HepG2 (cell line): ENCODE measurements at regions not wholly inside any gene's neighbourhood (a gene's known extent, or its start where the extent isn't known, plus 50 kb on each side); places are given as distances from the start of the nearest gene placed in this dataset.

Experiments used
- ATAC-seq: fragments of 200-7000 bp; cut with Tn5 transposase; 3 replicates; pipeline ENCODE4 v1.9.1; 2020; ENCODE audit warnings: mild to moderate bottlenecking, moderate library complexity
- BruUV-seq: library from RNA; stranded (reverse); fragments of 400-500 nt; replicated peaks from 2 replicates; lab custom pipeline; 2021; lab: Mats Ljungman, UMichigan
- CTCF ChIA-PET: fragments of 300-600 bp; formaldehyde crosslinking; extraction: SDS; loops from one replicate; lab custom pipeline; 2021; ENCODE audit warnings: low total read pairs, inconsistent platforms, low intra/inter-chr PET ratio; lab: Yijun Ruan, JAX
- POLR2A ChIA-PET: fragments of 350-600 bp; sonication (Branson Sonifier 250); formaldehyde crosslinking; loops from one replicate; lab custom pipeline; 2020; ENCODE audit warnings: antibody characterized with exemption, inconsistent platforms; lab: Yijun Ruan, JAX
- DNase-seq: peaks from one replicate; pipeline ENCODE4 v3.0.0-alpha.2; 2015; ENCODE audit warnings: low spot score
- FAIRE-seq: peaks from 3 replicates; lab custom pipeline; 2011; peaks lifted over from hg19 to GRCh38; lab: Jason Lieb, UNC
- H2AFZ ChIP-seq: one replicate; pipeline ENCODE4 v1.6.1; 2011; ENCODE audit warnings: low read length, inconsistent platforms
- H3K27ac ChIP-seq: fragments of 300-600 bp; 3 replicates; pipeline ENCODE4 v1.8.0; 2011; ENCODE audit warnings: mixed run types, mild to moderate bottlenecking, mixed read lengths, low read length, inconsistent platforms; ENCODE audit not compliant: insufficient read depth; ENCODE audit errors: extremely low read length
- H3K27me3 ChIP-seq, 2 experiments: fragments of 200-600 bp in 1 of 2; 2 replicates in 1 of 2; 3 replicates in 1 of 2; pipeline versions ENCODE4 v1.6.0 to v1.8.0; 2011; ENCODE audit warnings: low read length in 2 of 2, mild to moderate bottlenecking in 2 of 2, moderate library complexity in 2 of 2, inconsistent platforms in 1 of 2; ENCODE audit not compliant: insufficient read depth in 2 of 2, control insufficient read depth in 1 of 2
- H3K36me3 ChIP-seq, 2 experiments: fragments of 200-600 bp in 1 of 2; replicated peaks in 1 of 2; 2 replicates in 1 of 2; 3 replicates in 1 of 2; pipeline versions ENCODE4 v1.5.1 to v1.8.0; 2011; ENCODE audit warnings: low read length in 2 of 2, inconsistent platforms in 1 of 2; ENCODE audit not compliant: insufficient read depth in 2 of 2, control insufficient read depth in 1 of 2
- H3K4me1 ChIP-seq: 2 replicates; pipeline ENCODE4 v1.5.1; 2012; ENCODE audit warnings: low read length, inconsistent platforms; ENCODE audit not compliant: insufficient read depth
- H3K4me2 ChIP-seq: 2 replicates; pipeline ENCODE4 v1.6.0; 2011; ENCODE audit warnings: low read depth, low read length, inconsistent platforms
- H3K4me3 ChIP-seq, 3 experiments: fragments of 200-600 bp in 1 of 3; sonication (generic), shearing (Covaris generic) in 1 of 3; replicated peaks in 1 of 3; 2 replicates each; pipeline ENCODE4 v1.5.1; 2011 to 2016; ENCODE audit warnings: low read length in 3 of 3, inconsistent platforms in 2 of 3, low read depth in 2 of 3, mild to moderate bottlenecking in 2 of 3, control low read depth in 1 of 3, mixed read lengths in 1 of 3; ENCODE audit not compliant: insufficient read depth in 1 of 3
- H3K79me2 ChIP-seq: one replicate; pipeline ENCODE4 v1.6.1; 2011; ENCODE audit warnings: low read length, inconsistent platforms; ENCODE audit not compliant: insufficient read depth
- H3K9ac ChIP-seq: 2 replicates; pipeline ENCODE4 v1.6.0; 2011; ENCODE audit warnings: mild to moderate bottlenecking, low read depth, low read length, inconsistent platforms; ENCODE audit not compliant: insufficient read depth
- H3K9me3 ChIP-seq: 2 replicates; pipeline ENCODE4 v1.5.1; 2012; ENCODE audit warnings: mild to moderate bottlenecking, low read length
- H4K20me1 ChIP-seq: 2 replicates; pipeline ENCODE4 v1.6.0; 2011; ENCODE audit warnings: inconsistent platforms, mild to moderate bottlenecking, low read length, moderate library complexity; ENCODE audit not compliant: insufficient read depth
- ETV5 ChIP-seq: IDR thresholded peaks from 2 replicates; pipeline ENCODE4 v1.6.1; 2018; ENCODE audit warnings: missing biosample characterization, missing genetic modification reagents, inconsistent platforms, borderline replicate concordance
- MAFF ChIP-seq: IDR thresholded peaks from 2 replicates; pipeline ENCODE4 v1.6.1; 2011; ENCODE audit warnings: low read depth, low read length, improper control_type of control experiment
- MAFK ChIP-seq, 2 experiments: IDR thresholded peaks in 1 of 2; conservative IDR thresholded peaks in 1 of 2; 2 replicates each; pipeline ENCODE4 v1.6.1; 2011; ENCODE audit warnings: improper control_type of control experiment in 2 of 2, low read length in 2 of 2
- whole genome bisulfite sequencing: methylation state at CpG from one replicate; pipeline ENCODE4 v1.1.6; 2017; ENCODE audit warnings: low lambda C conversion rate; 5-methylcytosine and 5-hydroxymethylcytosine counted together
- in situ Hi-C: cut with HindIII; loops from 2 replicates; pipeline ENCODE4 v1.10.0; 2017; ENCODE audit warnings: low pct_unique_long_range_greater_than_20kb; ENCODE audit not compliant: extremely low pct_ligation_motif_present
- intact Hi-C: fragments of 100-400 bp; cut with micrococcal nuclease; formaldehyde crosslinking; loops from one replicate; pipeline ENCODE4 v1.10.0; 2022; ENCODE audit not compliant: unreplicated experiment
- TF ChIP-seq, protein P1 (sequence below): sonication (generic); formaldehyde crosslinking; IDR thresholded peaks from 2 replicates; pipeline ENCODE4 v1.4.0; 2020; ENCODE audit warnings: low read depth, missing genetic modification reagents

DNA sequence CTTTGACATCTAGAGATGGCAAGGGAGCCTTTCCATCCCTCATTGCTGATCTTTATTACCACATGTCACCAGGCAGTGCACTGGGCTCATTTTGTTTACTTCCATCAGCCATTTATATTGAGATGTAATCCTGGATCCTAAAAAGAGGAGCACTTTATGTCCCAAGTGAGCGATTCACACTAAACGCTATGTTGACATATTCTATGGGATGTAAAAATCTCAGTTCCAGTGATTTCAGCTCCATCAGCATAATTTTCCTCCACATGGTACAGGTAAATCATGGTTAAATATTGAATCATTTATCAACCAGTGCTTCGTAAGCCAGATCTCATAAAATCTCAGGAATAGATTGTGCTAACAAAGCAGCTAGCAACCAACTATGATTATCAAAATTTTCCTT is 634.8 kb upstream of the PLXNA2 start:
- in situ Hi-C loops: no loop called here
- no peak overlapping the region for H3K4me3 ChIP-seq
- TF ChIP-seq MAFF (peak; percentile 62; the same call in 1 of the 2 replicates), ETV5 (CRISPR knock-in tag) (no peak), MAFK (conservative IDR thresholded peaks at IDR 0.05 in 1 of 2, IDR thresholded peaks at IDR 0.05 in 1 of 2; ENCODE audit: low read length in 2 of 2) (peak; percentile 65 to 69)
- TF ChIP-seq, protein P1, sequence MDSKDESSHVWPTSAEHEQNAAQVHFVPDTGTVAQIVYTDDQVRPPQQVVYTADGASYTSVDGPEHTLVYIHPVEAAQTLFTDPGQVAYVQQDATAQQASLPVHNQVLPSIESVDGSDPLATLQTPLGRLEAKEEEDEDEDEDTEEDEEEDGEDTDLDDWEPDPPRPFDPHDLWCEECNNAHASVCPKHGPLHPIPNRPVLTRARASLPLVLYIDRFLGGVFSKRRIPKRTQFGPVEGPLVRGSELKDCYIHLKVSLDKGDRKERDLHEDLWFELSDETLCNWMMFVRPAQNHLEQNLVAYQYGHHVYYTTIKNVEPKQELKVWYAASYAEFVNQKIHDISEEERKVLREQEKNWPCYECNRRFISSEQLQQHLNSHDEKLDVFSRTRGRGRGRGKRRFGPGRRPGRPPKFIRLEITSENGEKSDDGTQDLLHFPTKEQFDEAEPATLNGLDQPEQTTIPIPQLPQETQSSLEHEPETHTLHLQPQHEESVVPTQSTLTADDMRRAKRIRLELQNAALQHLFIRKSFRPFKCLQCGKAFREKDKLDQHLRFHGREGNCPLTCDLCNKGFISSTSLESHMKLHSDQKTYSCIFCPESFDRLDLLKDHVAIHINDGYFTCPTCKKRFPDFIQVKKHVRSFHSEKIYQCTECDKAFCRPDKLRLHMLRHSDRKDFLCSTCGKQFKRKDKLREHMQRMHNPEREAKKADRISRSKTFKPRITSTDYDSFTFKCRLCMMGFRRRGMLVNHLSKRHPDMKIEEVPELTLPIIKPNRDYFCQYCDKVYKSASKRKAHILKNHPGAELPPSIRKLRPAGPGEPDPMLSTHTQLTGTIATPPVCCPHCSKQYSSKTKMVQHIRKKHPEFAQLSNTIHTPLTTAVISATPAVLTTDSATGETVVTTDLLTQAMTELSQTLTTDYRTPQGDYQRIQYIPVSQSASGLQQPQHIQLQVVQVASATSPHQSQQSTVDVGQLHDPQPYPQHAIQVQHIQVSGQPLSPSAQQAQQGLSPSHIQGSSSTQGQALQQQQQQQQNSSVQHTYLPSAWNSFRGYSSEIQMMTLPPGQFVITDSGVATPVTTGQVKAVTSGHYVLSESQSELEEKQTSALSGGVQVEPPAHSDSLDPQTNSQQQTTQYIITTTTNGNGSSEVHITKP (CRISPR knock-in tag): no peak
- ChIA-PET POLR2A (no interaction called here), CTCF (no interaction called here)
- FAIRE-seq (no peak), ATAC-seq (no peak), DNase-seq (no peak)
- H3K27me3 ChIP-seq: no peaks in the 10 kb centered on the region; a peak in 1 of 5 replicates
- no peak overlapping the region for H3K4me2 ChIP-seq
- BruUV-seq: no TSS peak
- H3K4me1 ChIP-seq: no peaks in the 10 kb centered on the region
- H3K27ac ChIP-seq: no peak overlapping the region
- no peaks in the 10 kb centered on the region for H3K36me3 ChIP-seq
- H4K20me1 ChIP-seq: no peaks in the 10 kb centered on the region
- no peaks in the 10 kb centered on the region; the same call in 1 of the 2 replicates for H3K9me3 ChIP-seq
- H3K79me2 ChIP-seq: no peaks in the 10 kb centered on the region
- WGBS: 3% methylated on average over 3 of the region's 3 CpGs
- no peak overlapping the region for H2AFZ ChIP-seq
- no peak overlapping the region for H3K9ac ChIP-seq
- intact Hi-C loops: no loop called here
